VCaP (cell line): ENCODE measurements at regions not wholly inside any gene's neighbourhood (a gene's known extent, or its start where the extent isn't known, plus 50 kb on each side); places are given as distances from the start of the nearest gene placed in this dataset.

Experiments
- H3K27ac ChIP-seq: fragments of 450-650 bp; 2 replicates; pipeline ENCODE4 v1.5.1; 2017
- CTCF ChIP-seq: fragments of 450-650 bp; conservative IDR thresholded peaks from 2 replicates; pipeline ENCODE4 v1.5.1; 2017; ENCODE audit warnings: mild to moderate bottlenecking, moderate library complexity

DNA sequence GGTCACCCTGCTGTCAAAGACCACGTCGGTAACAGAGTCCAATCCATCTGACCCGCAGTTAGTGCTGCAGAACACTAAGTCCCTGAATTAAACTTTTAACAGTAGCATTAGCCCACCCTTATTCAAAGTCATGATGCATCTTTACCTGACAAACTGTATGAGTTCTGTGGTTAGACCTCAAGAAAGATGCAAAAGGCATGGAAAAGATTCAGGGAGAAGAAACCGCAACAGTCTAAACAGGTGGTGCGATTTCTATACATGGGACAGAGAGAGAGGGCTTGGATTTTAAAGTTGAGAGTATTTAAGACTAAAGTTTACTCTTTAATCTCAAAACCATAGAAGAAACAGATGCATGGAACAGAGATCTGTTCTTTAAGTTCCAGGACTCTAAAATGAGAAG lies 103.3 kb upstream of the NFE2L3 start:
- no peak for TF ChIP-seq CTCF
- no peak overlapping the region for H3K27ac ChIP-seq

GRCh38 chr7:26049081-26049480 lies 102.9 kb upstream of the NFE2L3 start:
- no peak for TF ChIP-seq CTCF
- H3K27ac ChIP-seq, result no peak overlapping the region

GRCh38 chr7:26051021-26051420 lies 101.0 kb upstream of the NFE2L3 start:
- H3K27ac ChIP-seq, result no peak overlapping the region
- TF ChIP-seq CTCF, result no peak

DNA sequence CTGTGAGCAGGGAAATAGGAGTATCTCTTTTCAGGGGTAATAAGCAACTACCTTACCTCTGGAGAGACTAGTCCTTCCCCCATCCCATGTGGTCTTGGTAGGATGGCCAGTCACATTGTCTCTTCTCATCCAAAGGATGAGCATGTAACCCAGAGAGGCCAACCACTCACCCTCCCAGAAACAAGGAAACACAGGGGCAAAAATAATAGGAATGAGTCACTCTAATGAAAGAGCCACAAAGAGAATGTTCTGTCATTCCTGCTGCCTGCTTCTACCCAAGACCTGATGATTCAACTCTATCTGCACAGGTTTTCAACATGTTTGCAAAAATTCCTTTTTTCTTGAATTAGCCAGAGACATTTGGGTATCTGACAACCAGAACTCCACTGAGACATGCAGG lies 99.3 kb upstream of the NFE2L3 start:
- no peak overlapping the region for H3K27ac ChIP-seq
- TF ChIP-seq CTCF, result no peak

DNA sequence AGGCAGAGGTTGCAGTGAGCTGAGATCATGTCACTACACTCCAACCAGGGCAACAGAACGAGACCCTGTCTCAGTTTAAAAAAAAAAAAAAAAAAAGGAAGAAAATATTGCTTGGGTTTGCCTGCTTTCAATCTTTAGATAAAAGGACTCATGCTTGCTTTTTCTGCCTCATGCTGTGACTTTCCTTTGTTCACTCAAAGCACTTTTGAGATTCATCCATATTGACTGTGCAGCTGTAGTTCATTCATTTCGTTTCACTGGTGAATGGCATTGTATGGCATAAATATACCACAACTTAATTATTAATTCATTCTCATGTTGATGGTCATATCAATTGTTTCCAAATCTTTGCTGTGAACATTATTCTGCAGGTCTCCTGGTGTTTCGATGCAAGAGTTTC lies 97.6 kb upstream of the NFE2L3 start:
- no peak for TF ChIP-seq CTCF
- H3K27ac ChIP-seq, result no peak overlapping the region

GRCh38 chr7:26055241-26055640 lies 96.8 kb upstream of the NFE2L3 start:
- TF ChIP-seq CTCF, result no peak

DNA sequence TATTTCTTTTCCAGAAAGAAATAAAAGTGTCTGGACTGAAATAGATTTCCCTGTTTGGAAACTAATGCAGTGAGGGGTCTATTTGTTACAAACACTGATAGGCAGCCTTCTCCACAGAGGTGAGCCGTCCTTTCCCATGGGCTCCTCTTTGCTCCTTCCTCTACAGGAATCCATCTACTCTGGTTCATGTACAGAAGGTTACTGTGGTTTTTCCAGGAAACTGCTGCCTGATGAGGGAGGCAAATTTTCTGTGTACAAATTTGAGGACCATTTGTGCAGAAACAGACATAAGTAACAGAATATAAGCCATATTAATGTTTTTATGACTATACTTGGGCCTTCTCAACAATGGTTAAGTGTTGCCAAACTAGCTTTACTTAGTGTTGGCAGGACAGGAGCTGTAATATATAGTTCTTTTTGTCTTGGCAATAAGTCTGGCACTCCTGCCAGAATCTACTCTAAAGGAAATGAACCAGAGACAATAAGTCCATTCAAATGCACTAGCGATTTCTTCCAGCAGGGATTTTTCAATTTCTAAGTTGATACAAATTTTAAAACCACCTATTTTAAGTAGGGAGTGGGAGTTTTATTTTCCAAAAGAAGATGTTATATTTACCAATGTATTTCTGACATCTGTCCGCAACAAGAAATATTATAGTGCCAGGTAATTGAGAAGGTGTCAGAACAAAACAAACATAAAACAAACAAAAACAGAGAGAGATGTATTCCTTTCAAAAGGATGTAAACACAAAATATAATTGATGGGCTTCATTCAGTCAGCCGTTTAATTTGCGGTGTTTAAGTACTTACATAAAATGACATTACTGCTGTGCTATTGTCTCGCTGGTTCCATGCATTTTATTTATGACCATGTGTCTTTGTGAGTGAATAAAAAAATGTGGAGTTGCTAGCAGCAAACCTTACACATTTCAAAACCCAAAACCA lies 91.0 kb upstream of the NFE2L3 start:
- no peak for TF ChIP-seq CTCF
- H3K27ac ChIP-seq, result peak overlapping the region; percentile 66

More at GRCh38 chr7:26055241-26055640, 96.8 kb upstream of the NFE2L3 start:
- no peak overlapping the region for H3K27ac ChIP-seq
